CD4-positive, alpha-beta T cell treated with Interleukin-4 for 4 hours (primary cell): ENCODE measurements at regions not wholly inside any gene's neighbourhood (a gene's known extent, or its start where the extent isn't known, plus 50 kb on each side); places are given as distances from the start of the nearest gene placed in this dataset.
"Not testable (repeated sequence)": the region's sequence is repeated elsewhere in the genome, so short reads cannot be mapped to it uniquely, and the experiment has no call there.

Experiments
- DNase-seq: peaks from one replicate; pipeline ENCODE4 v3.0.0-alpha.2; 2020

GRCh38 chr12:63508543-63508942 lies 159.8 kb downstream of the DPY19L2 start:
- no peak for DNase-seq

GRCh38 chr12:63499567-63499966 lies 168.7 kb downstream of the DPY19L2 start:
- DNase-seq: no peak

GRCh38 chr12:63498239-63498638 lies 170.1 kb downstream of the DPY19L2 start:
- DNase-seq: no peak

- DNase-seq: no peak
Observed at GRCh38 chr12:63496654-63497053, 171.6 kb downstream of the DPY19L2 start.

- DNase-seq: no peak
Observed at GRCh38 chr12:63495974-63496373, 172.3 kb downstream of the DPY19L2 start.

GRCh38 chr12:63493357-63493756 lies 174.9 kb downstream of the DPY19L2 start:
- DNase-seq: not testable (repeated sequence)

- DNase-seq: no peak
Observed at GRCh38 chr12:63480186-63480585, 188.1 kb downstream of the DPY19L2 start.

- DNase-seq: no peak
Observed at GRCh38 chr12:63470161-63470560, 198.1 kb downstream of the DPY19L2 start.

- DNase-seq: no peak
Observed at GRCh38 chr12:63467951-63468350, 200.3 kb downstream of the DPY19L2 start.

- DNase-seq: no peak
Observed at GRCh38 chr12:63457857-63458256, 210.4 kb downstream of the DPY19L2 start.

- DNase-seq: no peak
Observed at GRCh38 chr12:63457428-63457827, 210.9 kb downstream of the DPY19L2 start.

GRCh38 chr12:63450816-63451215 lies 217.5 kb downstream of the DPY19L2 start:
- DNase-seq: no peak

- DNase-seq: no peak
Observed at GRCh38 chr12:63450334-63450733, 218.0 kb downstream of the DPY19L2 start.

GRCh38 chr12:63445224-63445880 lies 222.9 kb downstream of the DPY19L2 start:
- no peak for DNase-seq

- no peak for DNase-seq
Observed at GRCh38 chr12:63440048-63440447, 228.2 kb downstream of the DPY19L2 start.

- not testable (repeated sequence) for DNase-seq
Observed at GRCh38 chr12:63434384-63434783, 233.9 kb downstream of the DPY19L2 start.

GRCh38 chr12:63427969-63428368 lies 240.3 kb downstream of the DPY19L2 start:
- not testable (repeated sequence) for DNase-seq

- DNase-seq: not testable (repeated sequence)
Observed at GRCh38 chr12:63427029-63427428, 241.3 kb downstream of the DPY19L2 start.

- no peak for DNase-seq
Observed at GRCh38 chr12:63424671-63425070, 243.6 kb downstream of the DPY19L2 start.

- no peak for DNase-seq
Observed at GRCh38 chr12:63423839-63424238, 244.5 kb downstream of the DPY19L2 start.

GRCh38 chr12:63420206-63420644 lies 248.1 kb downstream of the DPY19L2 start:
- DNase-seq: peak; percentile 27

GRCh38 chr12:63419154-63419553 lies 249.1 kb downstream of the DPY19L2 start:
- no peak for DNase-seq

GRCh38 chr12:63416788-63417187 lies 251.5 kb downstream of the DPY19L2 start:
- DNase-seq: no peak

- DNase-seq: no peak
Observed at GRCh38 chr12:63415357-63415756, 252.9 kb downstream of the DPY19L2 start.

- DNase-seq: no peak
Observed at GRCh38 chr12:63410197-63410596, 258.1 kb downstream of the DPY19L2 start.
